Ishikawa (cell line): ENCODE measurements at regions not wholly inside any gene's neighbourhood (a gene's known extent, or its start where the extent isn't known, plus 50 kb on each side); places are given as distances from the start of the nearest gene placed in this dataset.

Experiments used
- CEBPB ChIP-seq: IDR thresholded peaks from 2 replicates; pipeline ENCODE4 v1.6.1; 2012
- CREB1 ChIP-seq: IDR thresholded peaks from 2 replicates; pipeline ENCODE4 v1.6.1; 2012; ENCODE audit warnings: low read depth
- EGR1 ChIP-seq: IDR thresholded peaks from 2 replicates; pipeline ENCODE4 v1.6.1; 2012
- EP300 ChIP-seq: IDR thresholded peaks from 2 replicates; pipeline ENCODE4 v1.6.1; 2012; ENCODE audit warnings: borderline replicate concordance
- FOXM1 ChIP-seq: IDR thresholded peaks from 2 replicates; pipeline ENCODE4 v1.6.1; 2012; ENCODE audit warnings: low read depth, borderline replicate concordance
- MAX ChIP-seq: IDR thresholded peaks from 2 replicates; pipeline ENCODE4 v1.6.1; 2012
- NFIC ChIP-seq: IDR thresholded peaks from 2 replicates; pipeline ENCODE4 v1.6.1; 2012
- RAD21 ChIP-seq: IDR thresholded peaks from 2 replicates; pipeline ENCODE4 v1.6.1; 2012; ENCODE audit warnings: low read depth
- REST ChIP-seq: IDR thresholded peaks from 2 replicates; pipeline ENCODE4 v1.6.1; 2012; ENCODE audit warnings: low read depth, mild to moderate bottlenecking
- TAF1 ChIP-seq: IDR thresholded peaks from 2 replicates; pipeline ENCODE4 v1.6.1; 2012; ENCODE audit warnings: low read depth, mild to moderate bottlenecking
- TCF12 ChIP-seq: IDR thresholded peaks from 2 replicates; pipeline ENCODE4 v1.6.1; 2012; ENCODE audit warnings: low read depth
- TEAD4 ChIP-seq: IDR thresholded peaks from 2 replicates; pipeline ENCODE4 v1.6.1; 2012
- YY1 ChIP-seq: IDR thresholded peaks from 2 replicates; pipeline ENCODE4 v1.6.1; 2012; ENCODE audit warnings: low read depth
- ZBTB7A ChIP-seq: IDR thresholded peaks from 2 replicates; pipeline ENCODE4 v1.6.1; 2012; ENCODE audit warnings: low read depth
- TF ChIP-seq, protein P1 (sequence below): IDR thresholded peaks from 2 replicates; pipeline ENCODE4 v1.6.1; 2012

DNA sequence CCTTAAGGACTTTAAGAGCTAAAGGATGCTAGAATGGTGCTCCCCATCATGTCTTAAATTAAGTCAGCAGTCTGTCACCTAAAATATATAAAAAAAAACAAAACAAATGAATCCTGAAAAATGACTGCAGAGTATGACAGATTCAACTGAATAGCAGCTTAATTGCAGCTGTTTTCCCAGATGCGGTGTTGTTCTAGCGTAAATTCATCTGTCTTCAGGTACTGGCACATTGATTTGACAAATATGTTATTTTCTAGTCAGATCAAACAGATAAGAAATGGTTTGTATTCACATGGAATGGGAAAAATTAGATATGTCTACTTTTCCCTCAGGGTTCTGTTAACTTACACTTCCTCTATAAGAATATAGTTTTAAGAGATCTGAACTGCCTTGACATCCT is 211.7 kb downstream of the NAF1 start:
- TF ChIP-seq, protein P1, sequence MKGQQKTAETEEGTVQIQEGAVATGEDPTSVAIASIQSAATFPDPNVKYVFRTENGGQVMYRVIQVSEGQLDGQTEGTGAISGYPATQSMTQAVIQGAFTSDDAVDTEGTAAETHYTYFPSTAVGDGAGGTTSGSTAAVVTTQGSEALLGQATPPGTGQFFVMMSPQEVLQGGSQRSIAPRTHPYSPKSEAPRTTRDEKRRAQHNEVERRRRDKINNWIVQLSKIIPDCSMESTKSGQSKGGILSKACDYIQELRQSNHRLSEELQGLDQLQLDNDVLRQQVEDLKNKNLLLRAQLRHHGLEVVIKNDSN, result no peak
- TF ChIP-seq EP300 (no peak), TCF12 (no peak)

- TF ChIP-seq ZBTB7A (no peak), CEBPB (0 out of 2 replicates have a peak, but pooled peaks have one; percentile 5)
Observed at GRCh38 chr4:162952232-162952631, 214.5 kb downstream of the NAF1 start.

- TF ChIP-seq MAX (no peak), ZBTB7A (no peak), FOXM1 (no peak), CEBPB (no peak), YY1 (no peak), RAD21 (no peak), CREB1 (no peak), EGR1 (no peak), EP300 (no peak), TEAD4 (no peak), TCF12 (no peak), REST (no peak), NFIC (no peak), TAF1 (no peak)
- TF ChIP-seq, protein P1, result no peak
Observed at GRCh38 chr4:162945713-162946112, 221.0 kb downstream of the NAF1 start.

- no peak for TF ChIP-seq YY1
- TF ChIP-seq MAX, result no peak
- TF ChIP-seq TEAD4, result no peak
- TF ChIP-seq FOXM1, result no peak
- no peak for TF ChIP-seq TAF1
- TF ChIP-seq, protein P1, result no peak
- TF ChIP-seq EP300, result no peak
- TF ChIP-seq CREB1, result no peak
- no peak for TF ChIP-seq NFIC
- no peak for TF ChIP-seq CEBPB
- no peak for TF ChIP-seq ZBTB7A
- TF ChIP-seq REST, result no peak
- TF ChIP-seq RAD21, result no peak
- no peak for TF ChIP-seq TCF12
- no peak for TF ChIP-seq EGR1
Observed at GRCh38 chr4:162943263-162943662, 223.4 kb downstream of the NAF1 start.

GRCh38 chr4:162938738-162939485 is 227.8 kb downstream of the NAF1 start:
- TF ChIP-seq CREB1 (no peak), CEBPB (no peak), TAF1 (no peak), REST (no peak), YY1 (no peak), TCF12 (no peak), MAX (no peak), NFIC (no peak), RAD21 (no peak), EGR1 (no peak), ZBTB7A (no peak), TEAD4 (no peak), FOXM1 (no peak), EP300 (no peak)
- TF ChIP-seq, protein P1, result no peak
